ENCODE measurements at regions not wholly inside any gene's neighbourhood (a gene's known extent, or its start where the extent isn't known, plus 50 kb on each side); places are given as distances from the start of the nearest gene placed in this dataset.

GRCh38 chr1:184272175-184272866, 114.5 kb upstream of the C1orf21 start:
- FAIRE-seq (no peak), ATAC-seq (no peak), DNase-seq (ENCODE audit: low read depth, low spot score) (no peak)
- Histone ChIP-seq H3K27me3 (replicated peaks in 1 of 2; ENCODE audit: control insufficient read depth in 2 of 2, insufficient read depth in 2 of 2, low read length in 1 of 2) (no peaks in the 10 kb centered on the region; a peak in 1 of 4 replicates), H3K4me2 (ENCODE audit: control insufficient read depth, insufficient read depth) (no peak overlapping the region), H3K27ac (ENCODE audit: control insufficient read depth, insufficient read depth) (no peak overlapping the region), H4K20me1 (ENCODE audit: control insufficient read depth, insufficient read depth) (no peaks in the 10 kb centered on the region), H2AFZ (ENCODE audit: control insufficient read depth, low read depth, low read length) (no peak overlapping the region), H3K79me2 (ENCODE audit: control insufficient read depth, insufficient read depth, low read length) (no peaks in the 10 kb centered on the region), H3K9ac (ENCODE audit: control insufficient read depth, insufficient read depth, low read length) (no peak overlapping the region), H3K4me3 (no peak overlapping the region), H3K9me3 (replicated peaks; ENCODE audit: control insufficient read depth, insufficient read depth, low read length) (no peaks in the 10 kb centered on the region), H3K36me3 (ENCODE audit: control insufficient read depth in 2 of 2, insufficient read depth in 2 of 2, low read length in 1 of 2) (no peaks in the 10 kb centered on the region), H3K4me1 (ENCODE audit: control insufficient read depth, insufficient read depth, low read length) (no peaks in the 10 kb centered on the region)
- BruUV-seq (replicated peaks): no TSS peak
- TF ChIP-seq BRCA1 (IDR thresholded peaks at IDR 0.05; ENCODE audit: low read depth, low read length) (no peak), MXI1 (IDR thresholded peaks at IDR 0.05; ENCODE audit: low read depth, low read length) (no peak), ZNF217 (IDR thresholded peaks at IDR 0.05) (no peak), RB1 (IDR thresholded peaks at IDR 0.05; ENCODE audit: borderline replicate concordance) (no peak), RELB (IDR thresholded peaks at IDR 0.05; ENCODE audit: low read depth) (no peak), MEF2A (IDR thresholded peaks at IDR 0.05; ENCODE audit: insufficient read depth, low read depth, low read length) (no peak), NRF1 (conservative IDR thresholded peaks at IDR 0.05; ENCODE audit: low read depth, low read length) (no peak), HDGF (IDR thresholded peaks at IDR 0.05) (no peak), MTA2 (IDR thresholded peaks at IDR 0.05; ENCODE audit: low read depth) (no peak), PBX3 (IDR thresholded peaks at IDR 0.05; ENCODE audit: insufficient replicate concordance, low read depth, low read length) (no peak), CTCF (IDR thresholded peaks at IDR 0.05 in 2 of 3, conservative IDR thresholded peaks at IDR 0.05 in 1 of 3; ENCODE audit: control insufficient read depth in 2 of 3, extremely low read depth in 1 of 3, insufficient read depth in 1 of 3, low read depth in 3 of 3, low read length in 3 of 3) (no peak), SRF (IDR thresholded peaks at IDR 0.05; ENCODE audit: low read depth in 2 of 2, low read length in 2 of 2) (no peak), FOS (IDR thresholded peaks at IDR 0.05; ENCODE audit: borderline replicate concordance, extremely low read depth, insufficient read length) (no peak), JUND (IDR thresholded peaks at IDR 0.05; ENCODE audit: low read depth, low read length) (no peak), IRF4 (IDR thresholded peaks at IDR 0.05; ENCODE audit: low read depth, low read length) (no peak), SIX5 (IDR thresholded peaks at IDR 0.05; ENCODE audit: low read depth, low read length, severe bottlenecking) (no peak)
- ChIA-PET RAD21 (ENCODE audit: unreplicated experiment) (no interaction called here), POLR2A (no interaction called here), CTCF (no interaction called here), SMC1A (ENCODE audit: uncharacterized antibody, unreplicated experiment) (no interaction called here)
- intact Hi-C loops (cut with micrococcal nuclease; ENCODE audit: unreplicated experiment) (no loop called here), in situ Hi-C loops (cut with MboI) (no loop called here)
- WGBS (ENCODE audit: insufficient coverage, insufficient replicate concordance, low lambda C conversion rate, missing lambda C conversion rate): 22% methylated on average over 5 of the region's 5 CpGs

All from GM12878 (cell line).